ENCODE measurements at regions not wholly inside any gene's neighbourhood (a gene's known extent, or its start where the extent isn't known, plus 50 kb on each side); places are given as distances from the start of the nearest gene placed in this dataset.

GRCh38 chr4:175973027-175973923, 92.4 kb upstream of the WDR17 start:
- no peak for TF ChIP-seq SUZ12 (IDR thresholded peaks at IDR 0.05)
- no peak for TF ChIP-seq PKNOX1 (IDR thresholded peaks at IDR 0.05)
- no peak for TF ChIP-seq TARDBP (IDR thresholded peaks at IDR 0.05)
- no peak for TF ChIP-seq FOXM1 (IDR thresholded peaks at IDR 0.05; ENCODE audit: borderline replicate concordance)
- TF ChIP-seq CTBP1 (IDR thresholded peaks at IDR 0.05; ENCODE audit: borderline replicate concordance) = no peak
- TF ChIP-seq SP1 (IDR thresholded peaks at IDR 0.05) = no peak
- no peak for TF ChIP-seq ZNF384 (IDR thresholded peaks at IDR 0.05)
- no peak for TF ChIP-seq ARNT (IDR thresholded peaks at IDR 0.05)
- TF ChIP-seq FOXK2 (IDR thresholded peaks at IDR 0.05) = no peak
- TF ChIP-seq BHLHE40 (IDR thresholded peaks at IDR 0.05; ENCODE audit: borderline replicate concordance) = no peak
- TF ChIP-seq ELF4 (IDR thresholded peaks at IDR 0.05) = no peak
- no peak for TF ChIP-seq NFRKB (IDR thresholded peaks at IDR 0.05)
- ChIA-PET CTCF (no interaction called here), POLR2A (no interaction called here)
- DNase-seq (ENCODE audit: extremely low spot score) = no peak

GRCh38 chr4:175983636-175984035, 82.0 kb upstream of the WDR17 start:
- POLR2A ChIA-PET = no interaction called here
- no peak for TF ChIP-seq PKNOX1 (IDR thresholded peaks at IDR 0.05)
- no peak for TF ChIP-seq NFRKB (IDR thresholded peaks at IDR 0.05)
- no peak for TF ChIP-seq FOXK2 (IDR thresholded peaks at IDR 0.05)
- no peak for DNase-seq (ENCODE audit: extremely low spot score)
- CTCF ChIA-PET = no interaction called here

GRCh38 chr4:175986668-175987067, 79.0 kb upstream of the WDR17 start:
- ChIA-PET CTCF (no interaction called here), POLR2A (interaction anchor here (0.6 to 0.9 kb wide), 2 partner anchors 15 to 116 kb away, joined by 3 read pairs; no protein-coding TSS in a partner anchor)
- DNase-seq (ENCODE audit: extremely low spot score) = no peak
- TF ChIP-seq L3MBTL2 (conservative IDR thresholded peaks at IDR 0.05) (no peak), CTBP1 (IDR thresholded peaks at IDR 0.05; ENCODE audit: borderline replicate concordance) (no peak), SUZ12 (IDR thresholded peaks at IDR 0.05) (no peak), ZNF384 (IDR thresholded peaks at IDR 0.05) (no peak), ELF4 (IDR thresholded peaks at IDR 0.05) (no peak), SP1 (IDR thresholded peaks at IDR 0.05) (no peak), BHLHE40 (IDR thresholded peaks at IDR 0.05; ENCODE audit: borderline replicate concordance) (no peak), HDGF (IDR thresholded peaks at IDR 0.05; ENCODE audit: borderline replicate concordance) (no peak), FOXK2 (IDR thresholded peaks at IDR 0.05) (no peak), FOXM1 (IDR thresholded peaks at IDR 0.05; ENCODE audit: borderline replicate concordance) (no peak), ARNT (IDR thresholded peaks at IDR 0.05) (no peak), FOXA1 (IDR thresholded peaks at IDR 0.05) (no peak), NFRKB (IDR thresholded peaks at IDR 0.05) (no peak), PKNOX1 (IDR thresholded peaks at IDR 0.05) (no peak), TARDBP (IDR thresholded peaks at IDR 0.05) (no peak)

- ChIA-PET POLR2A (no interaction called here), CTCF (interaction anchor here (1.1 kb wide), 2 partner anchors 9 to 35 kb away, joined by 3 read pairs; no protein-coding TSS in a partner anchor)
- TF ChIP-seq LEF1 (IDR thresholded peaks at IDR 0.05; ENCODE audit: borderline replicate concordance) = no peak
- no peak for TF ChIP-seq PKNOX1 (IDR thresholded peaks at IDR 0.05)
- TF ChIP-seq HDGF (IDR thresholded peaks at IDR 0.05; ENCODE audit: borderline replicate concordance) = no peak
- no peak for TF ChIP-seq TARDBP (IDR thresholded peaks at IDR 0.05)
- no peak for TF ChIP-seq FOXM1 (IDR thresholded peaks at IDR 0.05; ENCODE audit: borderline replicate concordance)
- TF ChIP-seq FOXK2 (IDR thresholded peaks at IDR 0.05) = no peak
- TF ChIP-seq CTBP1 (IDR thresholded peaks at IDR 0.05; ENCODE audit: borderline replicate concordance) = no peak
- no peak for TF ChIP-seq BHLHE40 (IDR thresholded peaks at IDR 0.05; ENCODE audit: borderline replicate concordance)
- no peak for TF ChIP-seq ZNF384 (IDR thresholded peaks at IDR 0.05)
- TF ChIP-seq SUZ12 (IDR thresholded peaks at IDR 0.05) = no peak
- TF ChIP-seq ARNT (IDR thresholded peaks at IDR 0.05) = no peak
- TF ChIP-seq SP1 (IDR thresholded peaks at IDR 0.05) = no peak
- TF ChIP-seq NFRKB (IDR thresholded peaks at IDR 0.05) = no peak
- no peak for TF ChIP-seq FOXA1 (IDR thresholded peaks at IDR 0.05)
- DNase-seq (ENCODE audit: extremely low spot score) = no peak
Observed at GRCh38 chr4:175988511-175988910, 77.1 kb upstream of the WDR17 start.

- DNase-seq (ENCODE audit: extremely low spot score) = no peak
- ChIA-PET CTCF (interaction anchor here (0.6 to 1.5 kb wide), 4 partner anchors 45 to 781 kb away, joined by 3 to 5 read pairs (median 3); no protein-coding TSS in a partner anchor), POLR2A (no interaction called here)
- no peak for TF ChIP-seq FOXK2 (IDR thresholded peaks at IDR 0.05)
- no peak for TF ChIP-seq ELF4 (IDR thresholded peaks at IDR 0.05)
- no peak for TF ChIP-seq TARDBP (IDR thresholded peaks at IDR 0.05)
- TF ChIP-seq CTBP1 (IDR thresholded peaks at IDR 0.05; ENCODE audit: borderline replicate concordance) = no peak
- TF ChIP-seq NFRKB (IDR thresholded peaks at IDR 0.05) = no peak
- TF ChIP-seq ZNF384 (IDR thresholded peaks at IDR 0.05) = no peak
- no peak for TF ChIP-seq HDGF (IDR thresholded peaks at IDR 0.05; ENCODE audit: borderline replicate concordance)
- TF ChIP-seq LEF1 (IDR thresholded peaks at IDR 0.05; ENCODE audit: borderline replicate concordance) = no peak
- TF ChIP-seq FOXA1 (IDR thresholded peaks at IDR 0.05) = no peak
- TF ChIP-seq PKNOX1 (IDR thresholded peaks at IDR 0.05) = no peak
- TF ChIP-seq SUZ12 (IDR thresholded peaks at IDR 0.05) = no peak
Observed at GRCh38 chr4:175996206-175996605, 69.4 kb upstream of the WDR17 start.

Data from HEK293T (cell line).